ENCODE measurements at regions not wholly inside any gene's neighbourhood (a gene's known extent, or its start where the extent isn't known, plus 50 kb on each side); places are given as distances from the start of the nearest gene placed in this dataset.
A peak's percentile ranks its signal among the peaks of the same experiment; 100 is the strongest.

DNA sequence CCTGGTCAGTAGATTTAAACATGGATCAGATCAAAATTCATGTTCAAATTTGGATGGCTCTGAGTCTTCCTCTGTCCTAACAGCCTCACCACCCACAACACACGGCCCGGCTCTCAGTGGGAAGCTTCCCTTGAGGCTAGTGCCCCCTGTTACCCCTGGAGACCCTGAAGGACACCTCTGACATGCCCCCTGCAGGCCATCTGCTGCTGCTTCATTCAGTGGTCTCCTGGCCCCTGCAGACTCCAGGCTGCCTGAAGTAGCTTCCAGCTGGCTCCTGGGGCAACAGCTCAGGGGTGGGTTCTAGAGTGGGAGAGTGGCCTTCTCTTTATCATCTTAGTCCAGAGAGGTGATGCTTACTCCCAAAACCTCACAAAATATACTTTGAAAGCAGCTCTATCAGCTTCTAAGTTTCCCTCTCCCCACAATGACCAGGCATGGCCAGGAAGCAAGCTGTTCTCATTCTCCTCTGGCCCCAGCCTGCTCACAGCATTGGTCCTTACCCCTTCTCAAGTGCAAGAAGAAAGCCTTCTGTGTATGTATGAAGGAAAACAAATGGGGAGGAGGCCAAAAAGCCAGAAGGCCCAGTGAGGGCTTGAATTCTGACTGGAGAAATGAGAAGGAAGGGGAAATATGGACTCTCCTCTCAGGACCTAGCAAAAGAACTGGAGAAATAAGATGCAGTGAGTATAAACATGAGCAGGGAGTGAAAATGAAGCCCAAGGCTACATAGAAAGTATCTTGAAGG, 189.6 kb upstream of the INHBA start:
- TF ChIP-seq, protein P1, sequence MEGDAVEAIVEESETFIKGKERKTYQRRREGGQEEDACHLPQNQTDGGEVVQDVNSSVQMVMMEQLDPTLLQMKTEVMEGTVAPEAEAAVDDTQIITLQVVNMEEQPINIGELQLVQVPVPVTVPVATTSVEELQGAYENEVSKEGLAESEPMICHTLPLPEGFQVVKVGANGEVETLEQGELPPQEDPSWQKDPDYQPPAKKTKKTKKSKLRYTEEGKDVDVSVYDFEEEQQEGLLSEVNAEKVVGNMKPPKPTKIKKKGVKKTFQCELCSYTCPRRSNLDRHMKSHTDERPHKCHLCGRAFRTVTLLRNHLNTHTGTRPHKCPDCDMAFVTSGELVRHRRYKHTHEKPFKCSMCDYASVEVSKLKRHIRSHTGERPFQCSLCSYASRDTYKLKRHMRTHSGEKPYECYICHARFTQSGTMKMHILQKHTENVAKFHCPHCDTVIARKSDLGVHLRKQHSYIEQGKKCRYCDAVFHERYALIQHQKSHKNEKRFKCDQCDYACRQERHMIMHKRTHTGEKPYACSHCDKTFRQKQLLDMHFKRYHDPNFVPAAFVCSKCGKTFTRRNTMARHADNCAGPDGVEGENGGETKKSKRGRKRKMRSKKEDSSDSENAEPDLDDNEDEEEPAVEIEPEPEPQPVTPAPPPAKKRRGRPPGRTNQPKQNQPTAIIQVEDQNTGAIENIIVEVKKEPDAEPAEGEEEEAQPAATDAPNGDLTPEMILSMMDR (conservative IDR thresholded peaks at IDR 0.05; ENCODE audit: low read depth, low read length) = peak; percentile 27; the same call in 1 of the 2 replicates
- no peak for TF ChIP-seq EZH2phosphoT487 (IDR thresholded peaks at IDR 0.05; ENCODE audit: borderline replicate concordance, low read length)
